ENCODE measurements at regions not wholly inside any gene's neighbourhood (a gene's known extent, or its start where the extent isn't known, plus 50 kb on each side); places are given as distances from the start of the nearest gene placed in this dataset.

DNA sequence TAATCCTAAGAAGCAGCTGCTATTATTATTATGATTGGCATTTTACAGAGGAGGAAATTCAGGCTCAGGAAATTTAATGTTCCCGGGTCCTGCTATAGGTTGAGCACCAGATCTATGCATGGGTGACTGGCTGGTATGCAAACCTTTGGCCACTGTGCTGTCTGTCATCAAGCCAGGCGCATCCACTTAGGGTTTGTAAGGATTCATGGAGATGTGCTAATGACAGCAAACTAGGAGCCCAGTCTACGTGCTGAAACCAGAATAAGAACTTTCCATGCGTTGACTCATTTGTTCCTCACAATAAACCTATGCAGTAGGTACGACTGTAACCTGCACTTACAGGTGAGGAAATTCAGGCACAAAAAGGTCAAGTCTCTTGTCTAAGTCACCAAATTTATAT lies 64.5 kb upstream of the ZMIZ1 start:
- Histone ChIP-seq H3K4me2 (no peak overlapping the region), H3F3A (replicated peaks; ENCODE audit: insufficient read depth) (no peaks in the 10 kb centered on the region), H3K4me1 (ENCODE audit: control insufficient read depth in 1 of 2, insufficient read depth in 2 of 2, low read depth in 1 of 2, low read length in 1 of 2) (peaks cover 0 to 60% of the 10 kb centered on the region in 2 experiments; a peak in 2 of 4 replicates), H3K4me3 (ENCODE audit: low read depth in 2 of 2, low read length in 1 of 2) (no peak overlapping the region), H3K27ac (ENCODE audit: low read depth in 2 of 2, low read length in 1 of 2) (no peak overlapping the region; a peak in 1 of 4 replicates), H3K9ac (no peak overlapping the region), H3K9me3 (no peaks in the 10 kb centered on the region), H2AFZ (ENCODE audit: low read depth) (no peak overlapping the region), H3K27me3 (ENCODE audit: insufficient read depth) (no peaks in the 10 kb centered on the region), H4K20me1 (ENCODE audit: insufficient read depth) (no peaks in the 10 kb centered on the region), H3K9me2 (no peaks in the 10 kb centered on the region), H3K36me3 (replicated peaks in 1 of 2; ENCODE audit: control insufficient read depth in 1 of 2, insufficient read depth in 2 of 2, low read length in 1 of 2) (no peaks in the 10 kb centered on the region), H3K79me2 (ENCODE audit: insufficient read depth) (no peaks in the 10 kb centered on the region)
- no peak for DNase-seq
- ChIA-PET CTCF (interaction anchor here (1.0 to 2.2 kb wide), 4 partner anchors 11 to 193 kb away, joined by 3 to 9 read pairs (median 4); no protein-coding TSS in a partner anchor), POLR2A (no interaction called here)
- TF ChIP-seq EP300 (IDR thresholded peaks at IDR 0.05; ENCODE audit: borderline replicate concordance in 1 of 2, low read depth in 1 of 2, low read length in 1 of 2) (no peak), TAF1 (IDR thresholded peaks at IDR 0.05; ENCODE audit: borderline replicate concordance, low read depth, low read length) (no peak), NRF1 (IDR thresholded peaks at IDR 0.05; ENCODE audit: low read depth, low read length) (no peak), RCOR1 (IDR thresholded peaks at IDR 0.05; ENCODE audit: low read length) (no peak), TCF12 (IDR thresholded peaks at IDR 0.05) (no peak)
- 80% methylated on average over 5 of the region's 5 CpGs for WGBS (ENCODE audit: low lambda C conversion rate)

DNA sequence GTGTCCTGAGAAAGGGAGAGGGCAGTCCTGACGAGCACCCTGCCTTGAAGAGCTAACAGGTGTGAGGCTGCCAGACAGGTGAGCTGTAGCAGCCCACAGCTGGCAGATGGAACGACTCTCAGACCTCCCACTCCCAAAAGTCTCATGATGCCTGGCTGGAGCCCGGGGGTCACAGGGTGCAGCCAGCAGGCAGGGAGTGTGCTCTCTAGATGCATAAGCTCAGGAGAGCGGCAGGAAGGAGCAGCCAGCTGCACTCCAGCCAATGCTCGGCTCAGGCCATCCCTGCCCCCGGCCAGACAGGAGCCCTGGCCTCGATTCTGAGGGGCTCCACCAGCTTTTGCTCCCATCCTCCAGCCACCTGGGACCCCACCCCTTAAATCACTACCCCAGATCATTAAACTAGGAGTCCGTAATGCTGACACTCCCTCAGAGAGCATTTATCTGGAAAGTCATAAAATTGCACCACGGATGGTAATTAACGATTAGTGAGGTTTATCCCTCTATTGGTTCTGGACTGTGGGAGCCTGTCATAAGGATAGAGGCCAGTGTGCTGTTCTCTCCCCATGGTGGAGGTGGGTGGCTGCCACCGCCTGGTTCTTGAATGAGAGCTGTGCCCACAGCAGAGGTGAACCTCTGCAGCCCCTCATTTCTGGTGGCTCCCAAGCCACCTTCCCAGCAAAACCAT lies 63.5 kb upstream of the ZMIZ1 start:
- no peak overlapping the region for H3K27ac ChIP-seq (ENCODE audit: low read depth in 2 of 2, low read length in 1 of 2)
- no peaks in the 10 kb centered on the region for H3K9me3 ChIP-seq
- H2AFZ ChIP-seq (ENCODE audit: low read depth) = no peak overlapping the region
- ChIA-PET POLR2A (no interaction called here), CTCF (interaction anchor here (1.1 to 2.0 kb wide), 3 partner anchors 10 to 192 kb away, joined by 3 to 5 read pairs (median 3); no protein-coding TSS in a partner anchor)
- no peak overlapping the region for H3K4me3 ChIP-seq (ENCODE audit: low read depth in 2 of 2, low read length in 1 of 2)
- 55% methylated on average over 7 of the region's 11 CpGs for WGBS (ENCODE audit: low lambda C conversion rate)
- no peaks in the 10 kb centered on the region for H3K79me2 ChIP-seq (ENCODE audit: insufficient read depth)
- H3K9me2 ChIP-seq = no peaks in the 10 kb centered on the region
- H3F3A ChIP-seq (replicated peaks; ENCODE audit: insufficient read depth) = no peaks in the 10 kb centered on the region
- TF ChIP-seq, protein P1, sequence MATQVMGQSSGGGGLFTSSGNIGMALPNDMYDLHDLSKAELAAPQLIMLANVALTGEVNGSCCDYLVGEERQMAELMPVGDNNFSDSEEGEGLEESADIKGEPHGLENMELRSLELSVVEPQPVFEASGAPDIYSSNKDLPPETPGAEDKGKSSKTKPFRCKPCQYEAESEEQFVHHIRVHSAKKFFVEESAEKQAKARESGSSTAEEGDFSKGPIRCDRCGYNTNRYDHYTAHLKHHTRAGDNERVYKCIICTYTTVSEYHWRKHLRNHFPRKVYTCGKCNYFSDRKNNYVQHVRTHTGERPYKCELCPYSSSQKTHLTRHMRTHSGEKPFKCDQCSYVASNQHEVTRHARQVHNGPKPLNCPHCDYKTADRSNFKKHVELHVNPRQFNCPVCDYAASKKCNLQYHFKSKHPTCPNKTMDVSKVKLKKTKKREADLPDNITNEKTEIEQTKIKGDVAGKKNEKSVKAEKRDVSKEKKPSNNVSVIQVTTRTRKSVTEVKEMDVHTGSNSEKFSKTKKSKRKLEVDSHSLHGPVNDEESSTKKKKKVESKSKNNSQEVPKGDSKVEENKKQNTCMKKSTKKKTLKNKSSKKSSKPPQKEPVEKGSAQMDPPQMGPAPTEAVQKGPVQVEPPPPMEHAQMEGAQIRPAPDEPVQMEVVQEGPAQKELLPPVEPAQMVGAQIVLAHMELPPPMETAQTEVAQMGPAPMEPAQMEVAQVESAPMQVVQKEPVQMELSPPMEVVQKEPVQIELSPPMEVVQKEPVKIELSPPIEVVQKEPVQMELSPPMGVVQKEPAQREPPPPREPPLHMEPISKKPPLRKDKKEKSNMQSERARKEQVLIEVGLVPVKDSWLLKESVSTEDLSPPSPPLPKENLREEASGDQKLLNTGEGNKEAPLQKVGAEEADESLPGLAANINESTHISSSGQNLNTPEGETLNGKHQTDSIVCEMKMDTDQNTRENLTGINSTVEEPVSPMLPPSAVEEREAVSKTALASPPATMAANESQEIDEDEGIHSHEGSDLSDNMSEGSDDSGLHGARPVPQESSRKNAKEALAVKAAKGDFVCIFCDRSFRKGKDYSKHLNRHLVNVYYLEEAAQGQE (IDR thresholded peaks at IDR 0.05; ENCODE audit: low read depth, low read length) = no peak
- no peak for TF ChIP-seq TEAD4 (IDR thresholded peaks at IDR 0.05; ENCODE audit: borderline replicate concordance, insufficient read depth)
- no peak overlapping the region for H3K9ac ChIP-seq
- no peak for DNase-seq
- no peaks in the 10 kb centered on the region for H3K27me3 ChIP-seq (ENCODE audit: insufficient read depth)
- no peaks in the 10 kb centered on the region for H4K20me1 ChIP-seq (ENCODE audit: insufficient read depth)
- peaks cover 0 to 65% of the 10 kb centered on the region in 2 experiments; a peak in 2 of 4 replicates for H3K4me1 ChIP-seq (ENCODE audit: control insufficient read depth in 1 of 2, insufficient read depth in 2 of 2, low read depth in 1 of 2, low read length in 1 of 2)
- no peaks in the 10 kb centered on the region for H3K36me3 ChIP-seq (replicated peaks in 1 of 2; ENCODE audit: control insufficient read depth in 1 of 2, insufficient read depth in 2 of 2, low read length in 1 of 2)
- no peak overlapping the region for H3K4me2 ChIP-seq
